Coronary artery (tissue), 2 donors: ENCODE measurements at regions not wholly inside any gene's neighbourhood (a gene's known extent, or its start where the extent isn't known, plus 50 kb on each side); places are given as distances from the start of the nearest gene placed in this dataset.

ENCODE experiments used
- DNase-seq: peaks from one replicate; pipeline ENCODE4 v3.0.0-alpha.2; 2017; ENCODE audit warnings: low spot score
- H3K27ac ChIP-seq, 2 donors: fragments of 200-600 bp; sonication (generic); one replicate each; pipeline ENCODE4 v1.5.1; 2016 to 2019
- H3K4me3 ChIP-seq: fragments of 200-600 bp; sonication (generic); 2 replicates; pipeline ENCODE4 v1.5.1; 2016; ENCODE audit warnings: mild to moderate bottlenecking, moderate library complexity
- TF ChIP-seq, protein P1 (sequence below): fragments of 200-600 bp; sonication (generic); IDR thresholded peaks from one replicate; pipeline ENCODE4 v1.5.1; 2019; ENCODE audit warnings: antibody characterized with exemption

DNA sequence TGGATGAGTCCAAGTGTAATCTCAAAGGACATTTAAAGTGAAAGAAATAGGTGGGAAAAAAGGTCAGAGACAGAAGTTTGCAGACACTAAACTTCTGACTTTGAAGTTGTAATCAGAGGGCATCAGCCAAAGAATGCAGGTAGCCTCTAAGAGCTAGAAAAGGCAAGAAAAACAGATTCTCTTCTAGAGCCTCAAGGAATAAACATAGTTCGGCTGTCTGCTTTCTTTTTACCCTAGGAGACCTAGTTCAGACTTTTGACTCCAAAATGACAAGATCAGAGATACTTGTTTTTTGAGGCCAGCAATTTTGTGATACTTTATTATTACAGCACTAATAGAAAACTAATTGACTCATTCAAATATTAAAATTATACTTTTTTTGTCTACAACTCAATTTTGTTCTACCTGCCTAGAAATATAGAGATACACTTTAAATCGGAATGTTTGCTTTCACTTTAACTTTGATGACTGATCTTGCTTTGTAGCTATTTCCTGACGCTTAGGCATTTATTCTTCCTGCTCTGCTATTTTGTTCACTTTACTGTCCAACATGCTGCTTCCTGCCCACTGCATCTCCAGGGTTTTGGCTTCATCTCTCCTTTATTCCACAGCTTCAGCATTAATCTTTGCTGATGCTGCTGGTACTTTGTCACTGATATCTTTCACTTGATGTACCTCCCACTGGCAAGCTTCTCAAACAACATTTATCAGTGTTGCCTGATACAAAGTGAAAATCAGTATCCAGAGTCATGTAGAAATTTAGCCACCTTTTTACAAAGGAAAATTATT, 272.5 kb downstream of the DSEL start:
- H3K4me3 ChIP-seq, result peak overlapping the region; percentile 52
- no peak for DNase-seq
- no peak overlapping the region for H3K27ac ChIP-seq
- TF ChIP-seq, protein P1, sequence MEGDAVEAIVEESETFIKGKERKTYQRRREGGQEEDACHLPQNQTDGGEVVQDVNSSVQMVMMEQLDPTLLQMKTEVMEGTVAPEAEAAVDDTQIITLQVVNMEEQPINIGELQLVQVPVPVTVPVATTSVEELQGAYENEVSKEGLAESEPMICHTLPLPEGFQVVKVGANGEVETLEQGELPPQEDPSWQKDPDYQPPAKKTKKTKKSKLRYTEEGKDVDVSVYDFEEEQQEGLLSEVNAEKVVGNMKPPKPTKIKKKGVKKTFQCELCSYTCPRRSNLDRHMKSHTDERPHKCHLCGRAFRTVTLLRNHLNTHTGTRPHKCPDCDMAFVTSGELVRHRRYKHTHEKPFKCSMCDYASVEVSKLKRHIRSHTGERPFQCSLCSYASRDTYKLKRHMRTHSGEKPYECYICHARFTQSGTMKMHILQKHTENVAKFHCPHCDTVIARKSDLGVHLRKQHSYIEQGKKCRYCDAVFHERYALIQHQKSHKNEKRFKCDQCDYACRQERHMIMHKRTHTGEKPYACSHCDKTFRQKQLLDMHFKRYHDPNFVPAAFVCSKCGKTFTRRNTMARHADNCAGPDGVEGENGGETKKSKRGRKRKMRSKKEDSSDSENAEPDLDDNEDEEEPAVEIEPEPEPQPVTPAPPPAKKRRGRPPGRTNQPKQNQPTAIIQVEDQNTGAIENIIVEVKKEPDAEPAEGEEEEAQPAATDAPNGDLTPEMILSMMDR, result no peak

- H3K4me3 ChIP-seq, result no peak overlapping the region
- TF ChIP-seq, protein P1, result no peak
- no peak for DNase-seq
- H3K27ac ChIP-seq, result no peak overlapping the region
Observed at GRCh38 chr18:67242001-67242400, 274.5 kb downstream of the DSEL start.

- TF ChIP-seq, protein P1, result no peak
- Histone ChIP-seq H3K27ac (no peak overlapping the region), H3K4me3 (no peak overlapping the region)
- no peak for DNase-seq
Observed at GRCh38 chr18:67241299-67241698, 275.2 kb downstream of the DSEL start.

DNA sequence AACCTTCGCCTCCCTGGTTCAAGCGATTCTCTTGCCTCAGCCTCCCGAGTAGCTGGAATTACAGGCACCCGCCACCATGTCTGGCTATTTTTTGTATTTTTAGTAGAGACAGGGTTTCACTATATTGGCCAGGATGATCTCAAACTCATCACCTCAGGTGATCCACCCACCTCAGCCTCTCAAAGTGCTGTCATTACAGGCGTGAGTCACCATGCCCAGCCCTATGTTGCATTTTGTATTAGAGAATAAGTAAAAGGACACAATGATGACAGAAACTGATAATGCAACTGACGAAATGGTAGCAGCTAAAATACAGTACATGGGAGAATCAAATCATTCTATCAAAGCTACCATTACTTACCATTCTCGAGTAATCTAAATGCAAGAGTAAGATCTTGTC, 276.7 kb downstream of the DSEL start:
- Histone ChIP-seq H3K4me3 (no peak overlapping the region), H3K27ac (no peak overlapping the region)
- TF ChIP-seq, protein P1, result no peak
- DNase-seq, result no peak

GRCh38 chr18:67232991-67233390, 283.5 kb downstream of the DSEL start:
- Histone ChIP-seq H3K4me3 (no peak overlapping the region), H3K27ac (no peak overlapping the region)
- DNase-seq, result no peak
- TF ChIP-seq, protein P1, result no peak

DNA sequence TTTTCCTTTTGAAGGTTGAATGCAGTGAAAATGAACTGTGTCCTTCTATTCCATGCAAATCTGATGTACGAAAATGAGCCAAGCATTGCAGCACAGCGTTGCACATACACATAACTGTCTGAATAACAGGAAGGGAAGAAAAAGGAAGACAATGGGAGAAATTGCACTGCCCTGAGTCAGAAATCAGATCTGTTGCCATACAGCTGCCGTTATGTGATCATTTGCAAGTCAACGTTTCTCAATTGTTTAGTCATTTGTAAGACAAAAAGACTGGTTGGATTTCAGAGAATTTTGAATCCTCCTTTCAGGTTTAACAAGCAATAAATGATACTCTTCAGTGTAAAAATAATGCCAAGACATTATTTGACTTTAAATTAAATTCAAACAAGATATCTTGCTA, 284.1 kb downstream of the DSEL start:
- TF ChIP-seq, protein P1, result no peak
- Histone ChIP-seq H3K4me3 (no peak overlapping the region), H3K27ac (no peak overlapping the region)
- DNase-seq, result no peak

- H3K27ac ChIP-seq, result no peak overlapping the region
- TF ChIP-seq, protein P1, result no peak
- no peak overlapping the region for H3K4me3 ChIP-seq
- DNase-seq, result no peak
Observed at GRCh38 chr18:67222887-67223286, 293.6 kb downstream of the DSEL start.
